Thoracic aorta (tissue), 2 donors: ENCODE measurements at regions not wholly inside any gene's neighbourhood (a gene's known extent, or its start where the extent isn't known, plus 50 kb on each side); places are given as distances from the start of the nearest gene placed in this dataset.

Experiments used
- ATAC-seq: fragments of 150-250 bp; one replicate; pipeline ENCODE4 v1.8.0; 2017; ENCODE audit warnings: low read depth; ENCODE audit not compliant: insufficient number of reproducible peaks, low FRiP score
- DNase-seq: peaks from one replicate; pipeline ENCODE4 v3.0.0-alpha.2; 2020; ENCODE audit warnings: low spot score
- H3K27ac ChIP-seq, 2 donors: fragments of 200-600 bp; sonication (generic); 1 replicate in 1 of 2; 2 replicates in 1 of 2; pipeline ENCODE4 v1.5.1; 2016; ENCODE audit warnings: mild to moderate bottlenecking in 2 of 2, moderate library complexity in 2 of 2
- H3K27me3 ChIP-seq: fragments of 200-600 bp; sonication (generic); replicated peaks from 2 replicates; pipeline ENCODE4 v1.6.0; 2016; ENCODE audit warnings: mild to moderate bottlenecking; ENCODE audit not compliant: insufficient read depth
- H3K36me3 ChIP-seq: fragments of 200-600 bp; sonication (generic); one replicate; pipeline ENCODE4 v1.5.1; 2016
- H3K4me1 ChIP-seq, 2 donors: fragments of 200-600 bp; sonication (generic); 1 replicate in 1 of 2; 2 replicates in 1 of 2; pipeline versions ENCODE4 v1.5.1 to v1.6.0; 2016; ENCODE audit warnings: low read depth in 2 of 2, mild to moderate bottlenecking in 1 of 2; ENCODE audit not compliant: control insufficient read depth in 1 of 2
- H3K4me3 ChIP-seq: fragments of 200-600 bp; sonication (generic); 2 replicates; pipeline ENCODE4 v1.5.1; 2016; ENCODE audit warnings: mild to moderate bottlenecking
- H3K9me3 ChIP-seq: fragments of 200-600 bp; sonication (generic); 2 replicates; pipeline ENCODE4 v1.5.1; 2016
- CTCF ChIP-seq: fragments of 200-600 bp; sonication (generic); IDR thresholded peaks from one replicate; pipeline ENCODE4 v1.5.1; 2019; ENCODE audit warnings: antibody characterized with exemption

- no peak for ATAC-seq
- Histone ChIP-seq H3K27me3 (no peaks in the 10 kb centered on the region), H3K4me1 (no peaks in the 10 kb centered on the region), H3K4me3 (no peak overlapping the region), H3K9me3 (no peaks in the 10 kb centered on the region), H3K27ac (no peak overlapping the region), H3K36me3 (no peaks in the 10 kb centered on the region)
- no peak for DNase-seq
- no peak for TF ChIP-seq CTCF
Measured at GRCh38 chr3:110456438-110457138, 615.0 kb upstream of the NECTIN3 start.

- Histone ChIP-seq H3K4me3 (no peak overlapping the region), H3K27ac (no peak overlapping the region), H3K27me3 (no peaks in the 10 kb centered on the region), H3K4me1 (no peaks in the 10 kb centered on the region), H3K36me3 (no peaks in the 10 kb centered on the region), H3K9me3 (no peaks in the 10 kb centered on the region)
- DNase-seq, result no peak
- TF ChIP-seq CTCF, result no peak
- ATAC-seq, result no peak
Measured at GRCh38 chr3:110457508-110457907, 614.1 kb upstream of the NECTIN3 start.

GRCh38 chr3:110459021-110459420 is 612.6 kb upstream of the NECTIN3 start:
- Histone ChIP-seq H3K27me3 (no peaks in the 10 kb centered on the region), H3K9me3 (no peaks in the 10 kb centered on the region), H3K36me3 (no peaks in the 10 kb centered on the region), H3K4me1 (no peaks in the 10 kb centered on the region), H3K4me3 (no peak overlapping the region), H3K27ac (no peak overlapping the region)
- no peak for ATAC-seq
- TF ChIP-seq CTCF, result no peak
- DNase-seq, result no peak

- H3K27ac ChIP-seq, result no peak overlapping the region
- DNase-seq (no peak), ATAC-seq (no peak)
- TF ChIP-seq CTCF, result no peak
- H3K4me1 ChIP-seq, result no peaks in the 10 kb centered on the region
- H3K4me3 ChIP-seq, result no peak overlapping the region
- no peaks in the 10 kb centered on the region for H3K36me3 ChIP-seq
- H3K9me3 ChIP-seq, result no peaks in the 10 kb centered on the region
- no peaks in the 10 kb centered on the region for H3K27me3 ChIP-seq
Measured at GRCh38 chr3:110470310-110470709, 601.3 kb upstream of the NECTIN3 start.

GRCh38 chr3:110473405-110473804 is 598.2 kb upstream of the NECTIN3 start:
- TF ChIP-seq CTCF, result no peak
- Histone ChIP-seq H3K36me3 (no peaks in the 10 kb centered on the region), H3K27ac (no peak overlapping the region), H3K27me3 (no peaks in the 10 kb centered on the region), H3K4me3 (no peak overlapping the region), H3K4me1 (no peaks in the 10 kb centered on the region), H3K9me3 (no peaks in the 10 kb centered on the region)
- DNase-seq (no peak), ATAC-seq (no peak)
